GM19023 (cell line): ENCODE measurements at regions not wholly inside any gene's neighbourhood (a gene's known extent, or its start where the extent isn't known, plus 50 kb on each side); places are given as distances from the start of the nearest gene placed in this dataset.
"Not testable (repeated sequence)": the region's sequence is repeated elsewhere in the genome, so short reads cannot be mapped to it uniquely, and the experiment has no call there.

Source experiments
- ATAC-seq: cut with Tn5 transposase; IDR thresholded peaks from one replicate; pipeline ENCODE4 v1.9.1; 2021; ENCODE audit warnings: mild to moderate bottlenecking, moderate library complexity; ENCODE audit not compliant: unreplicated experiment

DNA sequence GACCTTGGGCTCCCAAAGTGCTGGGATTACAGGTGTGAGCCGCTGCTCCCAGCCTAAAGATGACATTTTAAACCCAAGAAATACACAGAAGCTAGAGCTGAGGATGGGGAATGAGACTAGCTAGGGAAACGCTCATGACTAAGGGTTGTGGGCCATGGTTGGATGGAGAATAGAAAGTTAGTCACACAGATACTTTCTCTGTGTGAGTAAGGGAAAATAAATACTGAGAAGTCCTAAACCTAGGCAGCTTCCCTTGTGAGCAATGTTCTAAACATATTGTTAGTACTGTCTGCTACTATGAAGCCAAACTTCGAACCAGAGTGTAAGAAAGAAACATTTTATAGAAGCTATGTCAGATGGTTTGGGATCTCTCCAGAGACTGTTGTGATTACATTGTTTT is 304.8 kb upstream of the STAC start:
- no peak for ATAC-seq

DNA sequence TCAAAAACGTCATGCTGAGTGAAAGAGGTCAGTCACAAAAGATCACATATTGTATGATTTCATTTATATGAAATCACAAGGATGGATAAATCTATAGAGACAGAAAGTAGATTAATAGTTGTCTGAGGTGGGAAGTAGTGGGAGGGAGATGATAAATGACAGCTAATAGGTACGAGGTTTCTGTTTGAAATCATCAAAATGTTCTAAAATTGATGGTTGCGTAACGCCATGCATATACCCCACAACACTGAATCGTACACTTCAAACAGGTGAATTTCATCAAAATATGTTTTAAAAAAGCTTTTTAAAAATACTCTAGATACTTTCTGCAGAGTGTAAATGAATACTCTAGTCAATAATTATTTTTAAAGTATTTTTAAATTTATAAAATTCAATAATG is 303.0 kb upstream of the STAC start:
- no peak for ATAC-seq

- ATAC-seq: not testable (repeated sequence)
Observed at GRCh38 chr3:36082958-36083357, 297.3 kb upstream of the STAC start.

GRCh38 chr3:36095238-36095637 is 285.1 kb upstream of the STAC start:
- no peak for ATAC-seq

GRCh38 chr3:36097209-36097608 is 283.1 kb upstream of the STAC start:
- no peak for ATAC-seq

DNA sequence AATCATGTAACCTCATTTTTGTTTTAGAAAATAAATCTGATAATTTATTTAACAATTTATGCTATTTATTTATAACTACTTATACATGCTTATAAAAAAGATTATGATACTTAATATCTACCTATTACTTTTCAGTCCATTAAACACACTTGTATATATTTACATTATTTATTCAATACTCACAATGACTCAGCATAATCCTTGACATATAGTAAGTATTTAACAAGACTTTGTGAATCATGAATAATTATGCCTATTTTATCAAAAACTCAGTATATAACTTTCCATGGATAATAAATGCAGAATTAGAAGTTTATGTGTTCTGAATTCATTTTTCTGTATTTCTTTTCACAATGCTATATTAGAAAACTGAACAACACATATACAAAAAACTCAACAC is 266.0 kb upstream of the STAC start:
- no peak for ATAC-seq

DNA sequence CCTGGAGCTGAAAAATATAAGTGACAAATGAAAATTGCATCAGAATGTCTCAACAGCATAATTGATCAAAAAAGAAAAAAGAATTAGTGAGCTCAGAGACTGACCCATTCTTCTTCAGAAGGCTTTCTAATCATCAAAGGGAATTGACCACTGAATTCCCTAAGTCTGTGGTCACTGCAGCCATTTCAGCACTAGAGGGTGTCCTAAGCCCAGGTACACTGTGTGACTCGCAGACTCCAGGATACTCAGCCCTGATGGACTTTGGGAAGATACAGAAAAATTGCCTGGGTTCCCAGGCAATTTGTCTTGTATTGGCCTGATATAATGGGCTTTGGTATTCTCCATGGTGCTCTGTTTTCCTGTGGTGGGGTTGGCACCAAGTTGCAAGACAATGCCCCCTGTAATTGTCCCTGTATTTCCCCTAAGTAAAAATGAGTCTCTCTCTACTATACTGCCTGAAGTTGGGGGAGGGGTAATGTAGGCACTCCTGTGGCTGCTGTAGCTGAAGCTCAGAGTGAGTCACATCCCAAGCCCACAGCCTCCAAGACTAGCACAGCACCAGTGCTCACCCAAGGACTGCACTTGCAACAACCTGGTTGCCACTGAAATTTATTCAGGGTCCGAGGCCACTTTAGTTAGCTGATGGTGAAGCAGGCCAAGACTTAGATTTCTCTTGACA is 256.0 kb upstream of the STAC start:
- no peak for ATAC-seq

DNA sequence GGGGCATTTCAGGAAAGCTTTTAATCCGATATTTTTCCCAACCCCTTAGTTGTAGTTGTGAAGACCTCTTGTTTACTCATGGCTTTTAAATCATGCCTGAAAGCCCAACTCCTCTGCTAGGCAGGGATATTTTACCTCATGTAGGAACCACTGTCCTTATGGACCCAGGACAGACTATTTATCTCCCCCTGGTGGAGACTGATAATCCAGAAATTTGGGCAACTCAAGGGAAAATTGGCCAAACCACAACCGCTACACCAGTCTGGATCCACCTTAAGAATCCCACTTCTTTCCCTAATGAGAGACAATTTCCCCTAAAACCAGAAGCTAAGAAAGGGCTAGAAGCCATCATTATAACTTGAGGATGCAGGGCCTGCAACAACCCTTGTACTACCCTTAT is 248.1 kb upstream of the STAC start:
- ATAC-seq: no peak

DNA sequence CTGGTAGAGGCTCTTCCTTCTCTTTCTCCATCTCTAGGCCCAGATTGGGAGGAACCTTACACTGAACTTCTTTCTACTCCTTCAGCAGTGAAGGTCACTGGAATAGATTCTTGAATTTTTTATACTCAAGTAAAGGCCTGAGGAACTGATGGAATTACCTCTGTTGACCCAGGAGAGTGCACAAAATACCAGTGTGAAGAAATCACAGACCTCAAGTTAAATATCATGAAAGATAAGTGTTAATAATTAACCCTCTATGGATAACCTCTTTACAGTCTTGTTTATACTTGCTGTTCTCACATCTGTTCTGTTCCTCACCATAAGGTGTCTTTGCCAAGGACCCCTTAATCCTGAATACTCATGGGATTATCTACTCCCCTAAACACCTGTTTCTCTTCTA is 244.4 kb upstream of the STAC start:
- ATAC-seq: no peak

GRCh38 chr3:36142746-36143145 is 237.6 kb upstream of the STAC start:
- ATAC-seq: no peak

DNA sequence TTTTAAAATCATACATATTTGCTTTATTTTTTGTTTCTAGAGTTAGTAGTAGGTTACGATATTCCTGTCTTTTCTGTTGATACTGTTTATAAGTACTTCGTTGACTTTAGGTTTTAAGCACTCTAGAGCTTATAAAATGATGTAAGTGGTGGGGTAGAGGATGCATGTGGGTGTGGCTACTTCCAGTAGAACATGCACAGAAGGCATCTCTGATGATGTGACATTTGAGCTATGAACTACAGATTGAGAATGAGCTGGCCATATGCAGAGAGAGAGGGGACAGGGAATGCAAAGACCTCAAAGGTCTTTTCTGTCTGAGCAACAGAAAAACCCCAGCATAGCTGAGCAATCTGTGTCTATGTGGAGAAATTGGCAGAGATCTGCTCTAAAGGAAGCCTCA is 233.9 kb upstream of the STAC start:
- no peak for ATAC-seq

- no peak for ATAC-seq
Observed at GRCh38 chr3:36147934-36148558, 232.3 kb upstream of the STAC start.

GRCh38 chr3:36149447-36149865 is 230.8 kb upstream of the STAC start:
- no peak for ATAC-seq

- ATAC-seq: no peak
Observed at GRCh38 chr3:36155515-36155914, 224.8 kb upstream of the STAC start.

- no peak for ATAC-seq
Observed at GRCh38 chr3:36164400-36164799, 215.9 kb upstream of the STAC start.

GRCh38 chr3:36165509-36166290 is 214.6 kb upstream of the STAC start:
- no peak for ATAC-seq

DNA sequence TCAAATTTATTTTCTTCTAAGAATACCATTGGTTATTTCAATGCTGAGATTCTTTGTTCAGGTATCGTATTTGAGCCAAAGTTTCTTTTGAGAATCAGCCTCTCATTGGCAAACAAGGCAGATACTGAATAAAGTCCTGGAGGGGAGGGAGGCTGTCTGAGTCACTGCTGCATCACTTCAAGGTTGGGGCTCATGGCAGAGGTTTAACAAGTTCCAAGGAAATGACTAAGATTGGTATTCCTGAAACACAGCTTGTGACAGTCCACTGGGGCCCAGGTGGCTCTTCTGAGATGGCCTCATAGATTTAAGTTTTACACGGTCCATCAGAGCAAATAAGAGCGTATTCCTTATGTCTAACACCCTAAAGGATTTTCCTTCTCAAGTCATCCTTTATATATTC is 213.8 kb upstream of the STAC start:
- ATAC-seq: no peak

GRCh38 chr3:36172699-36173098 is 207.6 kb upstream of the STAC start:
- no peak for ATAC-seq

GRCh38 chr3:36175113-36175812 is 205.0 kb upstream of the STAC start:
- no peak for ATAC-seq

- ATAC-seq: no peak
Observed at GRCh38 chr3:36175916-36176461, 204.3 kb upstream of the STAC start.

DNA sequence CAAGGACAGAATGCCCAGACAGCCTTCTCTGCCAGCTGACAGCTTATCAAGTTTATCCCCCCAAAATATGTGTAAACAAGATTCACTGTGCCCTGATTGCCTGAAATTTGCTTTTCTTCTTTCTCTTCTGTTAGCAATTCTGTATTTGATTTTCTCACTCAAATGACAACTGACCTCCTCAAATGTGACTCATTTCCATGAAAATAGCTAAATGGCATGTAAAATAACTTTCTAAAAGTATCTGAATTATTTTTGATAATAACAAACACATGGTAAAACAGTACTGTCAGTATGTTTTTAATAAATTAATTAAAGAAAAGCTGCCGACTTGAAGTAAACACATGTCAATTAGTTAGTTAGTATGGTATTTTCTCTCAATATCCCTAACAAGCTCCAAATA is 202.3 kb upstream of the STAC start:
- ATAC-seq: no peak
